ENCODE measurements at regions not wholly inside any gene's neighbourhood (a gene's known extent, or its start where the extent isn't known, plus 50 kb on each side); places are given as distances from the start of the nearest gene placed in this dataset.

DNA sequence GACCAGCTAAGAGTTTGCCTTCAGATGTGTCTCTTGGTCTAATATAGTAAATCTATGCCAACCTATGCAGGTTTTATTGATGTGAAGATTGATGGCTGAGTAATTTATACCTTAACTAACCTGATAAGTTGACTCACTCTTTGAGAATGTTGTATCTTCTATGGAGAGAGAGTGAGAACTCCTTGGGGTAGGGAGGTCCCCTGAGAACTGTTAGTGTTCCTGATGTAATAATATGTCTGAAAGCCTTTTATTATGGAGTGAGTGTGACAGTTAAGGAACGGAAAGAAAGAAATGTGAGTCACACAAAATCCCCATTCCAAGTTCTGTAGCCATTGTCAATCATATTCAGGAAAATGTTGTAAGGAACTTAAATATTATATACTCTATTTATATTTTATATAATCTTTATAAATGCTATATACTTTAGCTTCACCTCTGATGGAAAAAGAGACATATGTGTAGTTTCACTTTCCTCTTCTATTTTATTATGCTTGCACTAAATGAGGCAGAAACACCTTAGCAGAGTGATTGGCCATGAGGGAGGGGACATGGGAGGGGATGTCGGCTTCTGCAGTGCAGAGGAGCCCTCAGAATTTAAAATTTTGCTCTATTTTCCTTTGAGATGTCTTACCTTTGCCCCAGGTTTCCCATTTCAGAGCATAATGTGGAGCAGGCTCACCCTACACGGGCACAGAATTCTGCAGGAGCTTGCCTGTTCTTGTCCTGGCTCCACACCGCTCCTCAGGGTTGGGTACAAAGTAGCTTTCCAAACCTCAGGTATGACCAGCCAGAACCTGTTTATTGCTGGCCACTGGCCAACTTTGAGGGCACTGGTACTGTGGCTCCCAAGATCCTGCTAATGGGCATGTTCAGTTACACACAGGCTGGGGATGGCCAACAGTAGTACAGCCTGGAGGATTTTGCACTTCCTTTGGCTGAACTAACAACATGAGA lies 57.7 kb downstream of the ARF6 start:
- TF ChIP-seq CTCF (IDR thresholded peaks at IDR 0.05; ENCODE audit: low read length) (no peak), EZH2 (IDR thresholded peaks at IDR 0.05; ENCODE audit: borderline replicate concordance, low read length) (no peak)
